ENCODE measurements at regions not wholly inside any gene's neighbourhood (a gene's known extent, or its start where the extent isn't known, plus 50 kb on each side); places are given as distances from the start of the nearest gene placed in this dataset.

DNA sequence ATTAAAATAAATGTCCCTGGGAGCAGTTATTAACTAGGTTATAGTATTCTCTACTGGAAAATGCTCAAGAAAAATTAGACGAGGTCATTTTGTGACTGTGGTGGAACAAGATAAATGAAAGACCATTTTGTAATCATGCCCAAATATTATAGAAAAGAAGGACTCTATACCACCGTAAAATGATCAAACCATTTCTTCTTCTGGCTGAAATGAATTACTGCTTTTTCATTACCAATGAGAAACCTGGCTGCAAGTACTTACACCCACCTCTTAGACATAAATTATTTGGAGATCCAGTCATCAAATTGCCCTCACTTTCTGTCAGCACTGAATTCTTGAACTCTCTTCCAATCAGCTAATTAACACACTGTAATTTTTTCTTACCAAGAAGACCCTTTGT lies 74.2 kb upstream of the FSIP2 start:
- no peak for TF ChIP-seq POLR2AphosphoS5 (IDR thresholded peaks at IDR 0.05; ENCODE audit: borderline replicate concordance, low read depth, low read length)
- no peak for TF ChIP-seq FOXP2 (optimal IDR thresholded peaks at IDR 0.05; ENCODE audit: control extremely low read depth, extremely low read length, insufficient read depth)

All from SK-N-MC (cell line).